ENCODE measurements at regions not wholly inside any gene's neighbourhood (a gene's known extent, or its start where the extent isn't known, plus 50 kb on each side); places are given as distances from the start of the nearest gene placed in this dataset.

- Histone ChIP-seq H3K79me1 (ENCODE audit: low read depth in 1 of 2, low read length in 2 of 2) (no peaks in the 10 kb centered on the region), H3K27ac (ENCODE audit: insufficient read depth, low read length) (no peak overlapping the region), H2AK9ac (replicated peaks; ENCODE audit: low read depth, low read length, poor library complexity) (no peak overlapping the region), H2BK5ac (ENCODE audit: low read depth, low read length, poor library complexity, severe bottlenecking) (no peak overlapping the region), H3K56ac (ENCODE audit: extremely low read depth, insufficient read depth, low read length) (no peak overlapping the region), H2BK15ac (ENCODE audit: low read depth, low read length) (no peak overlapping the region), H3K4me2 (ENCODE audit: low read depth, low read length) (no peak overlapping the region), H4K20me1 (ENCODE audit: insufficient read depth, low read length) (no peaks in the 10 kb centered on the region), H3K4me3 (ENCODE audit: insufficient read depth, low read depth, low read length) (no peak overlapping the region), H2AK5ac (ENCODE audit: low read depth, low read length) (no peak overlapping the region), H2AFZ (replicated peaks; ENCODE audit: low read length, poor library complexity) (no peak overlapping the region), H3K4ac (ENCODE audit: low read depth, low read length) (no peak overlapping the region), H2BK20ac (ENCODE audit: low read depth, low read length) (no peak overlapping the region), H3K9me3 (ENCODE audit: control insufficient read depth, insufficient read depth, low read length) (no peaks in the 10 kb centered on the region), H4K91ac (ENCODE audit: insufficient read depth, low read depth, low read length) (no peak overlapping the region), H3K23ac (ENCODE audit: low read depth, low read length) (no peak overlapping the region), H3K9me1 (ENCODE audit: insufficient read depth, low read length) (no peaks in the 10 kb centered on the region), H2BK120ac (ENCODE audit: low read depth, low read length) (no peak overlapping the region), H3K27me3 (ENCODE audit: control insufficient read depth, insufficient read depth, low read length) (no peaks in the 10 kb centered on the region), H3K9ac (ENCODE audit: low read depth, low read length) (no peak overlapping the region), H3K4me1 (ENCODE audit: control insufficient read depth, insufficient read depth, low read length) (no peaks in the 10 kb centered on the region), H3K18ac (ENCODE audit: low read depth, low read length) (no peak overlapping the region), H3K14ac (replicated peaks; ENCODE audit: low read depth, low read length) (no peak overlapping the region), H3K36me3 (ENCODE audit: control insufficient read depth, insufficient read depth, low read length) (no peaks in the 10 kb centered on the region), H4K8ac (ENCODE audit: low read depth in 2 of 2, low read length in 2 of 2) (no peak overlapping the region), H4K5ac (ENCODE audit: low read depth, low read length) (no peak overlapping the region)
- in situ Hi-C loops (cut with MboI; ENCODE audit: low sequenced_read_pairs): no loop called here
- ATAC-seq (ENCODE audit: low read depth) (no peak), DNase-seq (no peak)
- ChIA-PET POLR2A (ENCODE audit: unreplicated experiment) (no interaction called here), CTCF (no interaction called here)
- no TSS peak for BruUV-seq (replicated peaks)
- 72 to 100% methylated on average over 3 of the region's 5 CpGs for WGBS, 2 experiments (ENCODE audit: extremely low coverage in 2 of 2, insufficient read length in 1 of 2)
- TF ChIP-seq RFX5 (IDR thresholded peaks at IDR 0.05; ENCODE audit: low read depth, low read length) (no peak), CEBPB (IDR thresholded peaks at IDR 0.05; ENCODE audit: low read depth, low read length) (no peak), RAD21 (IDR thresholded peaks at IDR 0.05; ENCODE audit: low read length) (no peak), RCOR1 (IDR thresholded peaks at IDR 0.05; ENCODE audit: insufficient replicate concordance, low read length) (no peak), CTCF (conservative IDR thresholded peaks at IDR 0.05; ENCODE audit: low read depth, low read length) (no peak), CHD1 (IDR thresholded peaks at IDR 0.05; ENCODE audit: low read depth, low read length) (no peak), BHLHE40 (IDR thresholded peaks at IDR 0.05; ENCODE audit: low read depth, low read length) (no peak), SMC3 (IDR thresholded peaks at IDR 0.05; ENCODE audit: low read depth, low read length) (no peak), NFE2L2 (IDR thresholded peaks at IDR 0.05; ENCODE audit: low read depth, low read length) (no peak), MXI1 (IDR thresholded peaks at IDR 0.05; ENCODE audit: borderline replicate concordance, low read depth, low read length) (no peak), FOS (IDR thresholded peaks at IDR 0.05; ENCODE audit: low read depth, low read length) (no peak), ELK1 (IDR thresholded peaks at IDR 0.05; ENCODE audit: borderline replicate concordance, low read depth, low read length) (no peak), USF2 (IDR thresholded peaks at IDR 0.05; ENCODE audit: low read depth, low read length) (no peak)
- intact Hi-C loops (cut with micrococcal nuclease): no loop called here
- dilution Hi-C loops (cut with HindIII; ENCODE audit: low sequenced_read_pairs, unreplicated experiment): no loop called here
These were observed 110.4 kb upstream of the ZNF516 start for GRCh38 chr18:76605341-76605929.

Data from IMR-90 (cell line).